Lung (tissue), 11 donors: ENCODE measurements at regions not wholly inside any gene's neighbourhood (a gene's known extent, or its start where the extent isn't known, plus 50 kb on each side); places are given as distances from the start of the nearest gene placed in this dataset.

ENCODE experiments used
- ATAC-seq: fragments of 200-7000 bp; cut with Tn5 transposase; one replicate; pipeline ENCODE4 v1.9.1; 2020; ENCODE audit warnings: moderate number of reproducible peaks; ENCODE audit not compliant: insufficient read depth, low FRiP score
- DNase-seq, 3 donors: peaks; one replicate each; pipeline ENCODE4 v3.0.0-alpha.2; 2013 to 2017
- H3K27ac ChIP-seq, 2 donors: one replicate each; pipeline ENCODE4 v1.5.1; 2013; ENCODE audit warnings: mild to moderate bottlenecking in 2 of 2, moderate library complexity in 2 of 2, control low read depth in 1 of 2, inconsistent platforms in 1 of 2, low read depth in 1 of 2, low read length in 1 of 2
- H3K27me3 ChIP-seq, 3 donors: one replicate each; pipeline ENCODE4 v1.5.1; 2013; ENCODE audit warnings: low read length in 2 of 3; ENCODE audit not compliant: control insufficient read depth in 3 of 3, insufficient read depth in 3 of 3
- H3K36me3 ChIP-seq, 4 donors: one replicate each; pipeline ENCODE4 v1.5.1; 2013; ENCODE audit warnings: low read length in 4 of 4, mild to moderate bottlenecking in 1 of 4, moderate library complexity in 1 of 4; ENCODE audit not compliant: control insufficient read depth in 4 of 4, insufficient read depth in 4 of 4
- H3K4me1 ChIP-seq, 5 donors: one replicate each; pipeline ENCODE4 v1.5.1; 2013; ENCODE audit warnings: low read length in 5 of 5, mild to moderate bottlenecking in 2 of 5, moderate library complexity in 1 of 5; ENCODE audit not compliant: control insufficient read depth in 5 of 5, insufficient read depth in 5 of 5
- H3K4me3 ChIP-seq: one replicate; pipeline ENCODE4 v1.5.1; 2013; ENCODE audit warnings: mild to moderate bottlenecking, control low read depth, moderate library complexity
- H3K9ac ChIP-seq, 2 donors: one replicate each; pipeline ENCODE4 v1.5.1; 2013; ENCODE audit warnings: low read length in 2 of 2, control low read depth in 1 of 2; ENCODE audit not compliant: insufficient read depth in 1 of 2
- H3K9me3 ChIP-seq, 4 donors: one replicate each; pipeline ENCODE4 v1.5.1; 2013; ENCODE audit warnings: low read length in 3 of 4, mild to moderate bottlenecking in 1 of 4, moderate library complexity in 1 of 4; ENCODE audit not compliant: control insufficient read depth in 4 of 4, insufficient read depth in 3 of 4
- WGBS, 2 donors: extraction: QIAGEN DNeasy Blood & Tissue Kit; methylation state at CpG; one replicate each; pipeline ENCODE4 v1.1.7; 2013; 5-methylcytosine and 5-hydroxymethylcytosine counted together
- TF ChIP-seq, protein P1 (sequence below): IDR thresholded peaks from 2 replicates; pipeline ENCODE4 v1.5.1; 2012; ENCODE audit warnings: mild to moderate bottlenecking; ENCODE audit errors: control extremely low read depth, extremely low read depth
- donor health status: control.
- donor health status: control.
- donor health status: Bipolar disorder and iron deficiency.
- donor health status: healthy.
- donor health status: DM: yes; HTN: yes; CAD: no.

DNA sequence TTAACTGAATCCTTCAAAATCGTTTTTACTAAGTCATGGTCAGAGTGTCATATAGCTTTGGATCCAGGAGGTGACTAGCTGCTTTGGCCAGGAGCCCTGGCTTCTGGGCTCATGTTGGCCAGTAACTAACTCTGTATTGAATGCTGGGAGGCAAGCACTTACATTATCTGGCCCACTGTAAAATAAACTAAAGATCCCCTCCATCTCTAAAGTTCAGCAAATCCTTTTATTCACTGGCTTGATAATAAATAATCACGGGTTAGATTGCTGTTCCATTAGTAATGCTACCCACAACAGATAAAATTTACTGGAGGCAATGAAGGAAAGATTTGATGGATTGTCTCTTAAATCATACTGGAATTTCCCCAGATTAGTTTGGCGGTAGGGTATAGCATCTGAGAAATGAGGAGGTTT, 382.2 kb upstream of the TLE4 start:
- Histone ChIP-seq H3K9ac (no peak overlapping the region), H3K27ac (no peak overlapping the region), H3K4me1 (peaks cover 0 to 9% (median 0%) of the 10 kb centered on the region in 5 donors), H3K36me3 (no peaks in the 10 kb centered on the region), H3K27me3 (no peaks in the 10 kb centered on the region), H3K4me3 (no peak overlapping the region), H3K9me3 (peaks cover 0 to 5% (median 0%) of the 10 kb centered on the region in 4 donors)
- WGBS, 2 donors, result 53 to 66% methylated on average over 3 of the region's 3 CpGs
- TF ChIP-seq, protein P1, sequence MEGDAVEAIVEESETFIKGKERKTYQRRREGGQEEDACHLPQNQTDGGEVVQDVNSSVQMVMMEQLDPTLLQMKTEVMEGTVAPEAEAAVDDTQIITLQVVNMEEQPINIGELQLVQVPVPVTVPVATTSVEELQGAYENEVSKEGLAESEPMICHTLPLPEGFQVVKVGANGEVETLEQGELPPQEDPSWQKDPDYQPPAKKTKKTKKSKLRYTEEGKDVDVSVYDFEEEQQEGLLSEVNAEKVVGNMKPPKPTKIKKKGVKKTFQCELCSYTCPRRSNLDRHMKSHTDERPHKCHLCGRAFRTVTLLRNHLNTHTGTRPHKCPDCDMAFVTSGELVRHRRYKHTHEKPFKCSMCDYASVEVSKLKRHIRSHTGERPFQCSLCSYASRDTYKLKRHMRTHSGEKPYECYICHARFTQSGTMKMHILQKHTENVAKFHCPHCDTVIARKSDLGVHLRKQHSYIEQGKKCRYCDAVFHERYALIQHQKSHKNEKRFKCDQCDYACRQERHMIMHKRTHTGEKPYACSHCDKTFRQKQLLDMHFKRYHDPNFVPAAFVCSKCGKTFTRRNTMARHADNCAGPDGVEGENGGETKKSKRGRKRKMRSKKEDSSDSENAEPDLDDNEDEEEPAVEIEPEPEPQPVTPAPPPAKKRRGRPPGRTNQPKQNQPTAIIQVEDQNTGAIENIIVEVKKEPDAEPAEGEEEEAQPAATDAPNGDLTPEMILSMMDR, result no peak
- no peak for ATAC-seq
- DNase-seq, result no peak

DNA sequence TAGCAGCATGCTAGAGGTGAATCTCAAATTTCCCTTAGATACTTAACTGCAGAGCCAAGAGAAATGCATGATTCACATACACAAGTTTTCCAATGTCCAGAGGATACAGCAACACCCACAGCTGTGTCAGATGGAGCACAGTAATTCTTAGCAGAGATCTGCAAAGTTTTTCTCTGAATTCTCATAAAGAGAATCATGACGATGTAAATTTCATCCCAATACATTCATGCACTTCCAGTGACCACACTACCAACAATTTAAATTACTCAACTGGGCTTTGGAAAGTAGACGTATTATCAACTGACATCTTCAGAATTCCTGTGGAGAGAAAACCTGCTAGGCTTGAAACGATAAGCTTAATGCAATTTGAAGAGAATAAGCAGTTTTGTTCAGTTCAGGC, 378.8 kb upstream of the TLE4 start:
- ATAC-seq, result no peak
- Histone ChIP-seq H3K36me3 (no peaks in the 10 kb centered on the region), H3K4me1 (peaks cover 0 to 26% (median 0%) of the 10 kb centered on the region in 5 donors), H3K9me3 (peaks cover 0 to 5% (median 0%) of the 10 kb centered on the region in 4 donors), H3K27me3 (no peaks in the 10 kb centered on the region), H3K27ac (no peak overlapping the region), H3K9ac (no peak overlapping the region), H3K4me3 (no peak overlapping the region)
- 84 to 95% methylated on average over 3 of the region's 3 CpGs for WGBS, 2 donors
- TF ChIP-seq, protein P1, result no peak
- no peak for DNase-seq

DNA sequence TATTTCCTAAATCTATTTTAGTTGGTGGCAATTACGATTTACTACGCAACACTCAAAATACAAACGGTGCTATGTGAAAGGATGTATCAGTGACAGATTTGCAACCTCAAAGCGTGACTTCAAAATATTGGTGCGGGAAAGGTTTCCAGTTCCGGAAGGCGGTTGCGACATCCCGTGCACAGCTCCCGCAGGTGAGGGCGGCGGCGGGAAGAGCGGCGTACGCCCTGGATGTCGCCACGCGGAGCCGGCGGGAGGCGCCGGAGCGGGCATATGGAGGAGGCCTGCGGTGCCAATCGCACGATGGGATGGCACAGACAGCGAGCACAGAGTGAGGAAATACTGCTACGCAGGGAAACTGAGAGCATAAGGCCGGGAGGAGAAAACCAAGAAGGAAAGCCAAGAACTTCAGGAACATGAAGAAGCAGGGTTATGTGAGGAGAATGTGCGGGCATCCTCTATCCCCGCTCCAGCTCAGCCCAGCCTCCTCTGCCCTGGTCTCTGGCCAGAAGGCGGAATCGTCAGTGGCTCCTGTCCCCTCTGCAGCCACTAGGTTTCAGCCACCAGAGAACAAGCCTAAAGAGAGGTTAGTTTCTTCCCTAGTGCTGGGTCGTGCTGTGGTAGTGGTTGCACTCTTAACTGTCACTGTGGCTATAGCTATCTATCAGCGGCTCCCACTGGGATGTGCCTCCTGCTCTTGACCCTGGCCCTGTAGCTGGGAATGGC, 378.1 kb upstream of the TLE4 start:
- ATAC-seq, result no peak

More for the DNA sequence above, 378.1 kb upstream of the TLE4 start:
- DNase-seq, result no peak
- Histone ChIP-seq H3K36me3 (no peaks in the 10 kb centered on the region), H3K9me3 (peaks cover 0 to 5% (median 0%) of the 10 kb centered on the region in 4 donors), H3K27ac (no peak overlapping the region), H3K27me3 (no peaks in the 10 kb centered on the region), H3K9ac (no peak overlapping the region), H3K4me1 (peaks cover 0 to 23% (median 0%) of the 10 kb centered on the region in 5 donors), H3K4me3 (no peak overlapping the region)
- 92 to 94% methylated on average over 36 of the region's 36 CpGs for WGBS, 2 donors
- TF ChIP-seq, protein P1, result no peak
